ENCODE measurements at regions not wholly inside any gene's neighbourhood (a gene's known extent, or its start where the extent isn't known, plus 50 kb on each side); places are given as distances from the start of the nearest gene placed in this dataset.
"Not testable (repeated sequence)": the region's sequence is repeated elsewhere in the genome, so short reads cannot be mapped to it uniquely, and the experiment has no call there.

DNA sequence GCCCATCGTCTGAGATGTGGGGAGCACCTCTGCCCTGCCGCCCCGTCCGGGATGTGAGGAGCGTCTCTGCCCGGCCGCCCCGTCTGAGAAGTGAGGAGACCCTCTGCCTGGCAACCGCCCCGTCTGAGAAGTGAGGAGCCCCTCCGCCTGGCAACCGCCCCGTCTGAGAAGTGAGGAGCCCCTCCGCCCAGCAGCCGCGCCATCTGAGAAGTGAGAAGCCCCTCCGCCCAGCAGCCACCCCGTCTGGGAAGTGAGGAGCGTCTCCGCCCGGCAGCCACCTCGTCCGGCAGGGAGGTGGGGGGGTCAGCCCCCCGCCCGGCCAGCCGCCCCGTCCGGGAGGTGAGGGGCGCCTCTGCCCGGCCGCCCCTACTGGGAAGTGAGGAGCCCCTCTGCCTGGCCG, 267.2 kb downstream of the MEF2C start:
- not testable (repeated sequence) for DNase-seq (ENCODE audit: low read depth)

DNA sequence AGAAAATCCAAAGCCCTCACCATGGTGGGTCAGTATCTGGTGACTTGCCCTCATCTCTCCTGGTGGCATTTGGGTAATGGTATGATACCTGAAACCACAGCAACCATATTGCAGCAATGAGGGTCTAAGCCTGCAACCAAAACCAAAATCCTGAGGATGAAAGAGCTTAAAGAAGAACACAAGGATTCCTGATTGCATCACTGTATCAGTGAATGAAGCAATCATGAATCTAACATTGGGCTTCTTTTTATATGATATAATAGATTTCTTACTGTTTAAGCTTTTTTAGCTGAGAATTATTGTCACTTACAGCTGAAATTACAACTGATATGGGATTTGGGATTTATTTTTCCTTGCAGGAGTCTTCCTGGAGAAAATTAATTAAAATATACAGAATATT, 269.9 kb downstream of the MEF2C start:
- DNase-seq (ENCODE audit: low read depth) = no peak

DNA sequence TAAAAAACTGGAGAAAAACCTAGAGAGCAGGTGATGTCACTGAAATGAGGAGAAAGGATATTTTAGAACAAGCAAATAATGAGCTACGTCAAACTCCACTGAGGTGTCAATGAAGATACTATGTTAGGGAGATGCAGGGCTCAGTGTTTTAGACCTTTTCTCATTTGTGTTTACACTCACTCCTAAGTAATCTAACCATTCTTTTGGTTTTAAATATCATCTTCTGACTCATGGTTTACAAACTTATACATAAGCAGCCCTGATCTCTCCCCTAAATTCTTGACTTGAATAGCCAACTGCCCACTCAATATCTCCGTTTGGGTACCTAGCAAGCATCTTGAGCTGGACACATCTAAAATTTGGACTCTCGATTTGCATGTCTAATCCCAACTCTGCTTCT, 272.4 kb downstream of the MEF2C start:
- DNase-seq (ENCODE audit: low read depth) = no peak

DNA sequence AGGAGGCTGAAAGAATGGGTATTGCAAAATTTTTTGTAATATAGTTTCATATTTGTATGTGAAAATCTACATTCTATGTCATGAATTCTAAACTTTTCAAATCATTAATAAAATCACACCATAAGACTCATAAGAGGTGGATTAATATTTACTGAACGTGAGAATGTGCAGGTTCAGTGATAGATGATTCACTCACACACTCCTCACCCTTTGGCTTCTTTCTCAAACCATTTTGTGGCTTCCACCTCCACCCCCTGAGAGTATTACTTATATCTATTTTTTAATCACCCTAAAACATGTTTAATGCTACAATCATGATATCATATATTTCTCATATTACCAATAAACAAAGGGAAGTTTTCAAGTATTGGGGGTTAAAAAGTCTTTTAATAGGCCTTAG, 275.5 kb downstream of the MEF2C start:
- DNase-seq (ENCODE audit: low read depth) = no peak

DNA sequence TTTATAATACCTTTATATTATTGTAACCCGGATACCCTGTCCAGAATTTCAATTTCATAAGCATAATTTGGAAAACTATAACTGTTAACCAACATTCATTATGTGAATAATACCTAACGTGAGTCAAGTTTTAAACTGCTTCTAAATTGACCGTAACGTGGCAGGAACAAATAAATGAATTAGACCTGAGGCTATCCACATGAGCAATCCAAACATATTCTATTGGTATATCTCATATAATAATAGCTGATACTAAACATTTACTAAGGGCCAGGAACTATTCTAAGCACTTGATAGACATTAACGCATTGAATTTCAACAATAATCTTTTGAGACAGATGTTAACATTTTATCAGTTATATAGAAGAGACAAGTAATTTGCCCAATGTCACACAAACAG, 276.4 kb downstream of the MEF2C start:
- no peak for DNase-seq (ENCODE audit: low read depth)

DNA sequence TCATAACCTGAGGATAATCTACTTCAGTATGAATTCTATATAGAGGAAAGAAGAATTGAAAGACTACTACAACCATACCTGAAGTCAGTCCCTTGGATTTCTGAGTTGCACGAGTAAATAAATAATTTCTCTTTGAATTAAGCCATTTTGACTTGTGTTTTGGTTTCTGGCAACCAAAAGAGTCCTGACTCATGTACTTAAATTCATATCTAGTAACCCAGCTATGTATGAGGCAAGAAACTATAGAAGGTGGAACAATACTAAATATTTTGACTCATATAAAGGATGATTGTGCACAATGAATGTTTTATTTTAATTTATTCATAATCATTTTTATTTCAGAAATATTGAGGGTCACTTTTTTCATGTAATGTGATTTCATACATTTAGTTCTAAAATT, 276.8 kb downstream of the MEF2C start:
- no peak for DNase-seq (ENCODE audit: low read depth)

DNA sequence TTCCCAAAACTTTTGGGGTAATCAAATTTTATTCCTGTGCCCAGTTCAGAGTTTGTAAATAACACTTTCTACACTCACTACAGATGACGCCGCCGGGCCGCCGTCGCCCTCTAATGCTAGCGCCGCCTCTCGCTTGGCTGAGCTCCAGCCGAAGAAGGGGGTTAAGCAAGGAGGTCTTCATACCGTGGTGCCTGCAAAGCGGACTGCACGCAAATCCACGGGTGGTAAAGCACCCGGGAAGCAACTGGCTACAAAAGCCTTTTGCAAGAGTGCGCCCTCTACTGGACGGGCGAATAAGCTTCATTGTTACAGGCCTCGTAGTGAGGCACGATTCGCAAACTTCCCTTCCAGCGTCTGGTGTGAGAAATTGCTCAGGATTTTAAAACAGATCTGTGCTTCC, 280.4 kb downstream of the MEF2C start:
- peak; percentile 11 for DNase-seq (ENCODE audit: low read depth)

DNA sequence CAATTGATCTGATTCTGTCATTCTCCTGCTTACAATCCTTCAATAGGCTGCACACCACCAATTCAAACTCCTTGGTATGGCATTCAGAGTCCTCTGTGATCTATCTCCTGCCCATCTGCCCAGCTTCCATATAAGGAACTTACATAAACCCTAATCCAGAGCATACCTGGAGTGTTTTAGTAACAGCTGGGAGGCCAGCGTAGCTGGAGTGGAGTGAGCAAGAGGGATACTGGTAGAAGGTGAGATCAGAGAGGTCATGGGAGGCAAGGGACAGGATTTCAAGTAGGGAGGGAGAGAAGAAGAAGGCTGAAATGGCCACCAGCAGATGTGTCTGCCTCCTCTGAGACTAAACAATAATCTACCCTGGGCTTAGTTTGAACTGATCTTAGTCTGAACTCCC, 288.5 kb downstream of the MEF2C start:
- no peak for DNase-seq (ENCODE audit: low read depth)

DNA sequence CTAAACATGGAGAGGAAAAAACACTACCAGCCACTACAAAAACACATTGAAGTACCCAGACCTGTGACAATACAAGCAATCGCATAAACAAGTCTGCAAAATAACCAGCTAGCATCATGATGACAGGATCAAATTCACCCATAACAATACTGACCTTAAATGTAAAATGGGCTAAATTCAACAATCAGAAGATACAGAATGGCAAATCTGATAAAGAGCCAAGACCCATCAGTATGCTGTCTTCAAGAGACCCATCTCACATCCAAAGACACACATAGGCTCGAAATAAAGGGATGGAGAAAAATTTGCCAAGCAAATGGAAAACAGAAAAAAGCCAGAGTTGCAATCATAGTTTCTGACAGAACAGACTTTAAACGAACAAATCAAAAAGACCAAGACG, 294.4 kb downstream of the MEF2C start:
- DNase-seq (ENCODE audit: low read depth) = no peak

DNA sequence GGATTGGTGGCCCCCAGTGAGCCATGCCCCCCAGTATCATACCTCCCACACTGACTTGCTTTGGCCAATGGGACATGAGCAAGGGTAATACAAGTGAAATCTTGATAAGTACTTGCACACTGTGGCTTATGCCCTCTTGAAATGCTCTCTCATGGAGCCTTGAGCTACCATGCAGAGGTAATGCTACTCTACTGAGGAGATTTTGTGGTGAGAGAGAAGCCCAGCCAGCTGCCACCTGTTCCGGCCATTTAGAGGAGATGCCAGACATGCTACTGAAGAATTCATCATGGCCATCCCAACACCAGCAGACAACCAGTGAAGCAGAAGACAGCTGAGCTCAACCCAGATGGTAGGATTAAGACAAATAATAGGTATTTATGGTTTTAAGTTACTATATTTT, 299.5 kb downstream of the MEF2C start:
- no peak for DNase-seq (ENCODE audit: low read depth)

DNA sequence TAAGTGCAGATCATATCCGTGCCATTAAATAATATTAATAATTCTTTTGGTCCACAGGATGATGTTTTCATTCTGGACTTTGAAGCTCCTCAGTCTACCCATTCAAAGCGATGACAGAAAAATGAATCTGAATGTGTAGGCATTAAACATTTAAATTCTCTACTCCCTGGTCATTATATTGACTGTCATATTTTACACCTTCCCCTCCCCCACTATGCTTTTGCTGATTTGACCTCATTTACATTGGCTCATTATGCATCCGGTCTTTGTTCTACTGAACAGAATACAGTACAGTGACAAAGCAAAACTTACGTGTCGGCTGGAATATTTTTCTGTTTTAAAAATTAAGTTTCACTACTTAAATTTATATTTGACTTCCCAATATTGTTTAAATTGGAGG, 289.7 kb upstream of the TMEM161B start:
- DNase-seq (ENCODE audit: low read depth) = no peak

DNA sequence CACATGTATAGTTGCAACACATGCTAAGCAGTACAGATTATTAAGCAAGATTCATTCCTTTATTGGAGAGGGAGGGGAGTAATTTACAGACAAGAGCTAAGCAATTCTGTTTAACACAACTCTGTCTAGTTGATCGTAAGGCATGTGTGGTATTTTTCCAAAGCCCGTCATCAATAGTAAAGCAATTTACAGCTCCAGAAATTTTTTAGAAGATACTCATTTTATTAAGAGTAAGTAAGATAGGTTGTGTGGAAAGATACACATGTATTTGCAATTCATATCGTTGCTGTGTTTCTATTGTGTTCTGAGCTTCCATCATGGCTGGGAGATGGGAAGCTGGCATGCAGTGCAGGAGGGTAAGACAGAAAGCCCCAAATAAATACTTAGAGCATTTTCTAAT, 289.2 kb upstream of the TMEM161B start:
- no peak for DNase-seq (ENCODE audit: low read depth)

DNA sequence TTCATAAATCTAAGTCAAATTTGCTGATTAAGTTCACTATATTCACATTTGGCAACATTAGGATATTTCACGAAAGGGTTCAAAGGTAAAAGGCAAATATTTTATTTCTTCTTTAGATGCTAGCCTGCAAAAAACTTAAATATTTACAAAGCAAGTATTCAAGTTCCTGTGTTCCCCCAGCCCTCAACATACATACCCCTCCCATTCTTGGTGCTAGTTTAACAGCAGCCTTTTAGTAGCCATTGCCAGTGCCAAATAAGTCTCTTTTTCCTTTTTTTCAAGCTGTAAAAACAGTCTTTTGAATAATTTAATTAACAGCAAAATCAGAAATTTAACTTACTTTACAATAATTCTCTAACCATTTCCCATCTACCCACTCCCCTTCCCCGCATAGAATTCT, 288.5 kb upstream of the TMEM161B start:
- DNase-seq (ENCODE audit: low read depth) = no peak

DNA sequence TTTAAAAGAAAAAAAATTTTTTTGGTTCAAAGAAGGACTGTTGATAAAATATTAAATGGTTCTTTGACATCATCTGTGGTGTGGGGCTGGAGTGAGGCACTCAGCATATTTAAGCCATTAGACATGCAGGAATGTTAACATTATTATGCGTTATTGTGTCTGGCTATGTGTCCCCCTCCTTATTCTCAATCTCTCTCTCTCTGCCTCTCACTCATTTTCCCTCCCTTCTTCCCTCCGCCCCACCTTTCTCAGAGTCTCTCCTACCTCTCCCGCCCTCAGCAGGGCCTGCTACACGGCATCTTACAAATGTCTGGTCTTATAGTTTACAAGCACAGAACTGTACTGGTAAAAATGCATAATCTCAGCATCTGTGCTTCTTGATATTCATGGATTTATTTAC, 287.8 kb upstream of the TMEM161B start:
- no peak for DNase-seq (ENCODE audit: low read depth)

DNA sequence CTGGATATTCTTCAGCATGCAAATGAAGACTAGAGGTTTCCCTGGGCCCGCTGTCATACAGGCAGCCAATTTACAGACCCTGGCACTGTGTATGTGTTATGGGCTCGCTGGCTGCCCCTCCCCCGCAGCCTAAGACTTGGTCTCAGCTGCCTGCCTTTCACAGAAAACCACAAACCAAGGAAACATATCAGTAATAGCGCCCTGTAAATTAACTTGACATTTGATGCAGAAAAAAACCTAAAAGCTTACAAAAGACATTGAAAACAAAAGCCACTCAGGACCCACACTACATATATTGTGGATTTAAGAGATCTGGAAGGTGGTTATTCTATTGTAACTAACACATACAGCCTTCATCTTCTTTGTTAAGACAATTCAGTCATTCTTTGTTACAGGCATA, 287.0 kb upstream of the TMEM161B start:
- no peak for DNase-seq (ENCODE audit: low read depth)

DNA sequence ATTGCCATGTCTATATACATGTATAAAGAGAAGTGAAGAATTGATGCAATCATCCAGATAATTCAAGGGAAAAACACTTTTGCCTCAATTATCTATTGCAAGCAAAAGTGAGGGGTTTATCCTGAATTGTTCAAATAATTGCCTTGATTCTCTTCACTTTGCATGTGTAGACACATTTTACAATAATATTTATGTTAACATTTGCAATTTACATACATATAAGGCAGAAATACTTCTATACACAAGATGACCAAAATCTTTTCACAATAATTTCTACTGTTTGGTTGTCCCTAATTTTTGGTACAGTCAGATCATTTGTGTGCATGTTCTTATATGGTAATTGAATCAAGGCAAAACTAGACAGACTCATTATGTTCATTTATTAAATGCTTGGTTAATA, 285.3 kb upstream of the TMEM161B start:
- no peak for DNase-seq (ENCODE audit: low read depth)

DNA sequence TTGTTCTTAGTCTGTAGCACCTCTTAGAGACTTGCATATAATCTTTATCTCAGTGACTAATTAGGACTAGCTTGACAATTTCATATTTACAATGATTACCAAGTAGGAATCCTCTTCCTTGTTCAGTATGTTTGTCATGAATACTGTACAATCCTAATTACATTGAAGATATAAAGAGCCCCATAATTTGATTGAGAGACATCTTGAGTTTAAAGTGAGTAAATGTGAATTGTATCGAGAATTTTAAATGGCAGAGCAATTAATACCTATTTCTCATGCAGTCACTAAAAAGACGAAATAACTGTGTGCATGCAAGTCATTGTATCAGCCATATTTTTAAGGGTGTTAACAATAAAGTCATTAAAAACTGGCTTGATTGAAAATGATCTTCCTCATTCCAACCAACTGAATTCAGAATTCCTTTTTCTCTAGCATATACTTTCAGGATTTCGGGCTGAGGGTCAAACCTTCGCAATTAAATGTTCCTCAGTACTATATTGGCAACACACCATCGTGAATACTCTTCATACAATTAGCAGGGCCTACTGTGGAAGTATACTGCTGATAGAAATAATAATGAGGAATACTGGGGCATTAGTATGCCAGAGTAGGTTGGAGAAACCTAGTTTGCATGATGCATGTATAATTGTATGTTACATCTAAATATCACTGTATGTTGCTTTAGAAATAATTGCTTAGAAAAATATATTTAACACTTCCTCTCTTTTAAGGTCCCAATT, 284.7 kb upstream of the TMEM161B start:
- no peak for DNase-seq (ENCODE audit: low read depth)

DNA sequence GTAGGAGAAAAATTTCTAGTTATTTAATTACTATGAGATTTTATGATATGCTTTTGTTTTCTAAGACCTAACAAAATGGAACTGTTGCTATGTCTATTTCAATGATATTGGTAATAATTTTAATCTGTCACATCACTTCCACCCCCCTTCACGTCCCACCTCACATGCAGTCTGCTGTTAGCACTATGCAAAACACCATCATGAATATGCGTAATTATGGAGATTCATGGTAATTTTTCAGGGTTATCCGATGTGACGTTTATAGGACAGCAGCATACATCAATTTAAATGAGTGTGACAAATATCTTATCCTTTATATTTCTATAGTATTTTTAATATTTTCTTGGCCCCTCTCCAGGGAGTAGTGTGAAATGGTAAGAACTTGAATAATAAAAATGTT, 283.8 kb upstream of the TMEM161B start:
- no peak for DNase-seq (ENCODE audit: low read depth)

DNA sequence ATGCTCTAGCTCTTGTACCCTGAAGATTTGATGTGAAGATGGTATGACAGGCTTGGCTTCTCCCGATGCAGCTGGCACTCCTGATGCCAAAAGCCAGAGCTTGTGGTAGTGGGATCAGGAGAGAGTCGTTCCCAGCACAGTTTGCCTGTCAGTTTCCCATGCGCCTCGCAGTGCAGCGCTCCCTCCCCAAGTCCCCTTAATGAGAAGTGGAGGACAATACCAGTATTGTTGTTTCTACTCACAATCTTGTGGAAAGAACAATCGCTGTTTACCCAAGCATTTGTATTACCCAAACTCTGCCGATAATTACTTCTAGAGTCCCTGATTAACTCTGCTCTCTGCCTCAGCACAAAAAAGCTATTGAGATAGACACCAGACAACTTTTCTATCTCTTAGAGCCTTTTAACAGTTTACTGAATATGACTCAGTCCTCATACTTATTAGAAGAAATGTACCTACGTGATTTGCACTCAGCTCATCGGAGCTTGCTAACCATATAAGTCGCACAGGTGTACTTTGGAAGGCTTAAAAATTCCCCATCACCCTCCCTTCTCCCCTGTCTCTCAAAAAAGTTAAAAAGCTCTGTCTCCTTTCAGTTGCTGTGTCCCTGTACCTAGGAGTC, 283.2 kb upstream of the TMEM161B start:
- DNase-seq (ENCODE audit: low read depth) = no peak

DNA sequence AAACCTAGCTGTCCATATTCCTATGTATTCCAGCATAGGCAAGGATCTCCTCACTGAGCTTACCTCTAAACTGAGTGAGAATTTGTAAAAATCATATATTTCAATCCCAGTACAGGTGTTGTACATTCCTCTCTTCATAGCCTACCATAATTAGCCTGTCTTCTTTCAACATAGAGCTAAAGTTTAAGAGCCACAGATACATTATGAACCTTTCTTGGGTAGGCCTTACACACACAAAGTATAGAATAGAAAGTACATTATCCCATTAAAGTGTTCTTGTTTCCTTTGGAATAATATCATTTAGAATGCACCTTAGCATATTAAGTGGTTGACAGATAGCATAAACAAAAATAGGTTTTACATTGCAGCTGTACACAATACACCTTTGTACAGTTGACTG, 282.1 kb upstream of the TMEM161B start:
- DNase-seq (ENCODE audit: low read depth) = no peak

DNA sequence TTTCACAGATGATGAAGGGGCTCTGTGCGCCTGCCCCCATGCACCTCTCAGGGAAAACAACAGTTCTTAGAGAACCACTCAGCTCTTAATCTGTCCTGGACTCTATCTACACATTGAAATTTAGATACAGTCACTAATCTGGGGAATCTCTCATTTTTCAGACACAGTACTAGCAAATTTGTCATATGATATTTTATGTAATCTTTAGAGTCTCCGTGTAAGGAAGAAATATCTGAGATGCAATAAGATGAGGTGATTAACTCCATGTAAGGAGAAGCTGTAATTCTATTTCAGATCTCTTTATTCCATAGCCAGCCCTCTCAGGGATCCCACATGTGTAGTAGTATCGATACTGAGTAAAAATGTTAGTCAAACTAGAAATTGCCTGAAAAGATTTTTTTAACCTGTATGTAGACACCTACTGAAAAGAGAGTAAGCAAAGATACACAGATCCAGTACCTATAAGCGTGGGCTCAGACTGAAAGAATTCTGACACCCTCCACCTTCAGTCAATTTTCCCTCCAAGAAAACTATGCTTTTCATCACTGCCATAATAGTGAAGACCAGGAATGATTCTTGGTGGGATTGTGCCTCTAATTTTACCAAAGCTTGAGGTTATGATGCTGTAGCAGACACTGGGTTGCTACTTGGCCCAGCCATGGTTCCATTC, 279.6 kb upstream of the TMEM161B start:
- no peak for DNase-seq (ENCODE audit: low read depth)

DNA sequence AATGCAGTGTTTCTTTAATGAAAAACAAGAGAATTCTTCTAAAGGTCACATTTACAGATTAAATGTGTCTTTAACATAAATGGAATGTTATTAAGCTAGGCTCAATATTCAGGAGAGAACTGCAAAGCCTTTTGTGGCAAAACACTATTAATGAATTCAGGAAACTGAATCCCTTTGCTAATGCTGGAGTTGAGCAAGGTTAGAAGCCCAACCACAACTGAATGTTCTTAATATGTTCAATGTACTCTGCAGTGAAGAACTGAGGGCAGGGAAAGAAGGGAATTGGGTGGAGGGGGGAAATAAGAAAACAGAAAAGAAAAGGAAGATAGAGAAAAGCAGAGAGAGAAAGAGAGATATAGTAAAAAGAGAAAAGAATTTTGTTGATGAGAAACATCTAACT, 276.7 kb upstream of the TMEM161B start:
- DNase-seq (ENCODE audit: low read depth) = no peak

DNA sequence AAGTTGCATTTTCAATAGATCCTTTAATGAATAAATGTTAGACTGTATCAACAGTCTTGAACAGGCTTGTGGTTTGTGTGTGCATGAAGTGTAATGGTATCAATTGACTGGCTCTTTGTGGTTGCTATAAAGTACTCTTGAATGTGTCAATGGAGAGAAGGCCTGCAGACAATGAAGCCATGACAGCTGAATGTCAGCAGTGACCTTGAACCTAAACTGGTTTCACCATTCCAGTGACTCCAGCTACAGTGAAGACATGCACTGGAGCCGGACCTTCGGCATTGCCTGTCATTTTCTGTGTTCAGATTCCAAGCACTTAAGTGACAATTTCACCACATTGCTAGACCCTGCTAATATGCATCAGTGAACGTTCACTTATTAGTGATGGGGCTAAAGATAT, 276.0 kb upstream of the TMEM161B start:
- DNase-seq (ENCODE audit: low read depth) = no peak

Measured in activated T-cell treated with anti-CD3 and anti-CD28 coated beads for 48 hours (primary cell).